GM23338 (cell line): ENCODE measurements at regions not wholly inside any gene's neighbourhood (a gene's known extent, or its start where the extent isn't known, plus 50 kb on each side); places are given as distances from the start of the nearest gene placed in this dataset.

ENCODE experiments used
- ATAC-seq: fragments of 200-7000 bp; cut with Tn5 transposase; 3 replicates; pipeline ENCODE4 v1.9.1; 2020
- DNase-seq: peaks from one replicate; pipeline ENCODE4 v3.0.0-alpha.2; 2015; ENCODE audit warnings: low spot score
- H2AFZ ChIP-seq: fragments of 200-600 bp; sonication (generic); 2 replicates; pipeline ENCODE4 v1.8.0; 2016; ENCODE audit warnings: antibody characterized with exemption, mild to moderate bottlenecking, moderate library complexity
- H3F3A ChIP-seq: fragments of 200-600 bp; sonication (generic); replicated peaks from 2 replicates; pipeline ENCODE4 v1.8.0; 2017; ENCODE audit warnings: antibody characterized with exemption, mixed run types, low read depth
- H3K27ac ChIP-seq: fragments of 200-600 bp; sonication (generic); 2 replicates; pipeline ENCODE4 v1.6.1; 2016; ENCODE audit warnings: low read depth
- H3K27me3 ChIP-seq: fragments of 200-600 bp; sonication (generic); 2 replicates; pipeline ENCODE4 v1.8.0; 2016; ENCODE audit warnings: mild to moderate bottlenecking, mixed run types, moderate library complexity; ENCODE audit not compliant: insufficient read depth
- H3K36me3 ChIP-seq: fragments of 200-600 bp; sonication (generic); 2 replicates; pipeline ENCODE4 v1.8.0; 2016; ENCODE audit warnings: mild to moderate bottlenecking; ENCODE audit not compliant: insufficient read depth
- H3K4me1 ChIP-seq: fragments of 200-600 bp; sonication (generic); 2 replicates; pipeline ENCODE4 v1.8.0; 2016; ENCODE audit warnings: mild to moderate bottlenecking, moderate library complexity; ENCODE audit not compliant: insufficient read depth
- H3K4me2 ChIP-seq: fragments of 200-600 bp; sonication (generic); 2 replicates; pipeline ENCODE4 v1.7.1; 2017; ENCODE audit warnings: mixed run types
- H3K4me3 ChIP-seq: fragments of 200-600 bp; sonication (generic); 2 replicates; pipeline ENCODE4 v1.6.1; 2016; ENCODE audit warnings: mixed run types
- H3K79me2 ChIP-seq: fragments of 200-600 bp; sonication (generic); replicated peaks from 2 replicates; pipeline ENCODE4 v1.8.0; 2017; ENCODE audit warnings: mild to moderate bottlenecking; ENCODE audit not compliant: insufficient read depth
- H3K9me2 ChIP-seq: fragments of 200-600 bp; sonication (generic); 2 replicates; pipeline ENCODE4 v1.8.0; 2017; ENCODE audit not compliant: insufficient read depth
- H4K20me1 ChIP-seq: fragments of 200-600 bp; sonication (generic); replicated peaks from 2 replicates; pipeline ENCODE4 v1.8.0; 2017; ENCODE audit warnings: mild to moderate bottlenecking; ENCODE audit not compliant: insufficient read depth
- H3K27ac Mint-ChIP-seq: 2 replicates; pipeline ENCODE4 v1.8.0; 2020; ENCODE audit warnings: inconsistent platforms, mild to moderate bottlenecking, moderate library complexity, mixed read lengths
- H3K27me3 Mint-ChIP-seq: 3 replicates; pipeline ENCODE4 v1.8.0; 2022; ENCODE audit warnings: low read depth, mild to moderate bottlenecking, moderate library complexity, mixed read lengths, inconsistent platforms; ENCODE audit not compliant: insufficient read depth, poor library complexity
- H3K36me3 Mint-ChIP-seq: 3 replicates; pipeline ENCODE4 v1.8.0; 2021; ENCODE audit warnings: low read depth, mild to moderate bottlenecking, inconsistent platforms, moderate library complexity, mixed read lengths
- H3K4me1 Mint-ChIP-seq: 3 replicates; pipeline ENCODE4 v1.8.0; 2020; ENCODE audit warnings: mild to moderate bottlenecking, inconsistent platforms, mixed read lengths
- H3K4me3 Mint-ChIP-seq: 3 replicates; pipeline ENCODE4 v1.8.0; 2021; ENCODE audit warnings: moderate library complexity, mild to moderate bottlenecking, inconsistent platforms, mixed read lengths
- H3K9me3 Mint-ChIP-seq: 3 replicates; pipeline ENCODE4 v1.8.0; 2020; ENCODE audit warnings: moderate library complexity, mild to moderate bottlenecking, inconsistent platforms, mixed read lengths
- CREB1 ChIP-seq: fragments of 250-450 bp; sonication (Bioruptor Pico); IDR thresholded peaks from 2 replicates; pipeline ENCODE4 v1.5.0; 2020; ENCODE audit warnings: low read depth, mild to moderate bottlenecking, moderate library complexity
- CTCF ChIP-seq, 2 experiments: fragments of 200-600 bp in 1 of 2; sonication (generic) in 1 of 2; conservative IDR thresholded peaks; 2 replicates each; pipeline versions ENCODE4 v1.5.1 to v1.6.1; 2016 to 2017; ENCODE audit warnings: antibody characterized with exemption in 2 of 2, low read depth in 2 of 2, mild to moderate bottlenecking in 2 of 2, moderate library complexity in 1 of 2
- ETS1 ChIP-seq: IDR thresholded peaks from 2 replicates; pipeline ENCODE4 v1.6.1; 2016; ENCODE audit warnings: antibody characterized with exemption
- JUNB ChIP-seq: IDR thresholded peaks from one replicate; pipeline ENCODE4 v1.6.1; 2016; ENCODE audit warnings: antibody characterized with exemption; ENCODE audit not compliant: unreplicated experiment
- NANOG ChIP-seq: IDR thresholded peaks from 2 replicates; pipeline ENCODE4 v1.6.1; 2016; ENCODE audit warnings: antibody characterized with exemption, borderline replicate concordance
- POLR2AphosphoS5 ChIP-seq: IDR thresholded peaks from 2 replicates; pipeline ENCODE4 v1.6.1; 2016; ENCODE audit warnings: antibody characterized with exemption, low read depth
- STAT1 ChIP-seq: IDR thresholded peaks from one replicate; pipeline ENCODE4 v1.6.1; 2016; ENCODE audit warnings: antibody characterized with exemption; ENCODE audit not compliant: unreplicated experiment
- ZNF114 ChIP-seq: fragments of 250-450 bp; sonication (Bioruptor Pico); IDR thresholded peaks from 2 replicates; pipeline ENCODE4 v1.5.0; 2020; ENCODE audit warnings: mild to moderate bottlenecking, moderate library complexity
- ZNF331 ChIP-seq: fragments of 250-450 bp; sonication (Bioruptor Pico); IDR thresholded peaks from 2 replicates; pipeline ENCODE4 v1.5.0; 2020; ENCODE audit warnings: low read depth, mild to moderate bottlenecking, moderate library complexity

- no peak overlapping the region for H3K27ac Mint-ChIP-seq
- no peaks in the 10 kb centered on the region for H3K36me3 ChIP-seq
- H3K4me2 ChIP-seq = no peak overlapping the region
- no peak overlapping the region for H3K4me3 ChIP-seq
- H3K27me3 Mint-ChIP-seq = no peaks in the 10 kb centered on the region
- DNase-seq (no peak), ATAC-seq (no peak)
- H3K36me3 Mint-ChIP-seq = no peaks in the 10 kb centered on the region
- H2AFZ ChIP-seq = no peak overlapping the region
- no peak overlapping the region for H3K27ac ChIP-seq
- no peaks in the 10 kb centered on the region for H4K20me1 ChIP-seq
- TF ChIP-seq STAT1 = no peak
- TF ChIP-seq POLR2AphosphoS5 = no peak
- no peak for TF ChIP-seq JUNB
- no peak for TF ChIP-seq CTCF (conservative IDR thresholded peaks at IDR 0.05; ENCODE audit: low read depth in 2 of 2)
- no peak for TF ChIP-seq CREB1
- TF ChIP-seq NANOG = no peak
- no peak for TF ChIP-seq ZNF331 (CRISPR knock-in tag)
- no peaks in the 10 kb centered on the region for H3K79me2 ChIP-seq
- no peak overlapping the region for H3K4me3 Mint-ChIP-seq
- no peaks in the 10 kb centered on the region for H3K27me3 ChIP-seq
- H3K9me2 ChIP-seq = peaks cover 10% of the 10 kb centered on the region
- H3K4me1 Mint-ChIP-seq = peaks cover 19% of the 10 kb centered on the region; the same call in 2 of the 3 replicates
- no peaks in the 10 kb centered on the region for H3K9me3 Mint-ChIP-seq
- H3K4me1 ChIP-seq = peaks cover 3% of the 10 kb centered on the region; the same call in 1 of the 2 replicates
- H3F3A ChIP-seq = no peaks in the 10 kb centered on the region
Measured at GRCh38 chr2:67281101-67281500, 116.0 kb upstream of the ETAA1 start.

- Histone ChIP-seq H3K79me2 (no peaks in the 10 kb centered on the region), H2AFZ (no peak overlapping the region), H3K27ac (no peak overlapping the region), H3K4me2 (no peak overlapping the region), H3K4me3 (no peak overlapping the region), H4K20me1 (no peaks in the 10 kb centered on the region), H3K9me2 (peaks cover 13% of the 10 kb centered on the region), H3K4me1 (no peaks in the 10 kb centered on the region; the same call in 1 of the 2 replicates), H3F3A (no peaks in the 10 kb centered on the region), H3K36me3 (no peaks in the 10 kb centered on the region), H3K27me3 (no peaks in the 10 kb centered on the region)
- Mint-ChIP-seq H3K4me1 (peaks cover 11% of the 10 kb centered on the region; the same call in 2 of the 3 replicates), H3K27ac (no peak overlapping the region; the same call in 1 of the 2 replicates), H3K4me3 (no peak overlapping the region), H3K9me3 (no peaks in the 10 kb centered on the region), H3K36me3 (no peaks in the 10 kb centered on the region), H3K27me3 (no peaks in the 10 kb centered on the region)
- TF ChIP-seq ETS1 (no peak), NANOG (no peak), ZNF114 (CRISPR knock-in tag) (no peak)
- DNase-seq (no peak), ATAC-seq (no peak)
Measured at GRCh38 chr2:67283641-67284040, 113.5 kb upstream of the ETAA1 start.
